ENCODE measurements at regions not wholly inside any gene's neighbourhood (a gene's known extent, or its start where the extent isn't known, plus 50 kb on each side); places are given as distances from the start of the nearest gene placed in this dataset.
"Not testable (repeated sequence)": the region's sequence is repeated elsewhere in the genome, so short reads cannot be mapped to it uniquely, and the experiment has no call there.

DNA sequence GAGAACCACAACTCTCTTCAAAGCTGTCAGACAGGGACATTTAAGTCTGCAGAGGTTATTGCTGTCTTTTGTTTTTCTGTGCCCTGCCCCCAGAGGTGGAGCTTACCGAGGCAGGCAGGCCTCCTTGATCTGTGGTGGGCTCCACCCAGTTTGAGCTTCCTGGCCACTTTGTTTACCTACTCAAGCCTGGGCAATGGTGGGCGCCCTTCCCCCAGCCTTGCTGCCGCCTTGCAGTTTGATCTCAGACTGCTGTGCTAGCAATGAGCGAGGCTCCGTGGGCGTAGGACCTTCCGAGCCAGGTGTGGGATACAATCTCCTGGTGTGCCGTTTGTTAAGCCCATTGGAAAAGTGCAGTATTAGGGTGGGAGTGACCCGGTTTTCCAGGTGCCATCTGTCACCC lies 822.1 kb downstream of the KCNMA1 start:
- H3K36me3 ChIP-seq (ENCODE audit: control insufficient read depth in 4 of 4, insufficient read depth in 4 of 4, low read length in 3 of 4); CTCF ChIA-PET; H3K27ac ChIP-seq (ENCODE audit: insufficient read depth in 1 of 2, low read depth in 1 of 2, low read length in 2 of 2, poor library complexity in 1 of 2, severe bottlenecking in 2 of 2); POLR2A ChIA-PET; DNase-seq; H3K9me3 ChIP-seq (ENCODE audit: control extremely low read depth in 1 of 5, control insufficient read depth in 4 of 5, insufficient read depth in 2 of 5, low read depth in 1 of 5, low read length in 4 of 5); H3K4me1 ChIP-seq (ENCODE audit: control extremely low read depth in 1 of 4, control insufficient read depth in 4 of 4, insufficient read depth in 4 of 4, low read length in 3 of 4); H3K27me3 ChIP-seq (replicated peaks in 2 of 5; ENCODE audit: control insufficient read depth in 4 of 5, insufficient read depth in 5 of 5, low read length in 4 of 5); H3K4me3 ChIP-seq (ENCODE audit: control insufficient read depth in 1 of 7, extremely low read depth in 1 of 7, insufficient read depth in 4 of 7, low read depth in 2 of 7, low read length in 6 of 7): not testable (repeated sequence)
- WGBS (ENCODE audit: insufficient coverage): 99% methylated on average over 6 of the region's 9 CpGs

DNA sequence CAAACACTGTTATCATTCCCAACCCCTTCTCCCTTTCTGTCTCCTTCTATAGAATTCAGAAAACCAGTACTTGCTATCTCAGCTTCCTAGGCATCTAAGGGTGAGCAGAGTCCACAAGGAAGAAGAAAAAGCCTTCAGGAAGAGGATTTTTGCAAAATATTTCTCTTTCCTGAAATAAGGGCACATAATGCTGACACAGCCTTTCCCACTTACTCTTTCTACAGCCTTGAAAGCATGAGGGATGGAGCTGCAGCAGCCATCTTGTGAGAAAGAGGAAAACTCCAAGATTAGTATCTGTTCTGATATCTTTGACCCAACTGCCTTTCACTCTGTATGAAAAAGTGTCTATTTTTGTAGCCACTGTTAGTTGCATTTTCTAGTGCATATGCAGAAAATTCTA lies 826.2 kb downstream of the KCNMA1 start:
- no peak for DNase-seq
- H3K4me3 ChIP-seq (ENCODE audit: control insufficient read depth in 1 of 7, extremely low read depth in 1 of 7, insufficient read depth in 4 of 7, low read depth in 2 of 7, low read length in 6 of 7): no peak overlapping the region
- peaks cover 0 to 2% (median 0%) of the 10 kb centered on the region in 5 experiments for H3K9me3 ChIP-seq (ENCODE audit: control extremely low read depth in 1 of 5, control insufficient read depth in 4 of 5, insufficient read depth in 2 of 5, low read depth in 1 of 5, low read length in 4 of 5)
- H3K27ac ChIP-seq (ENCODE audit: insufficient read depth in 1 of 2, low read depth in 1 of 2, low read length in 2 of 2, poor library complexity in 1 of 2, severe bottlenecking in 2 of 2): no peak overlapping the region
- H3K36me3 ChIP-seq (ENCODE audit: control insufficient read depth in 4 of 4, insufficient read depth in 4 of 4, low read length in 3 of 4): no peaks in the 10 kb centered on the region
- H3K4me1 ChIP-seq (ENCODE audit: control extremely low read depth in 1 of 4, control insufficient read depth in 4 of 4, insufficient read depth in 4 of 4, low read length in 3 of 4): no peaks in the 10 kb centered on the region
- ChIA-PET POLR2A (no interaction called here), CTCF (no interaction called here)
- no peaks in the 10 kb centered on the region for H3K27me3 ChIP-seq (replicated peaks in 2 of 5; ENCODE audit: control insufficient read depth in 4 of 5, insufficient read depth in 5 of 5, low read length in 4 of 5)

DNA sequence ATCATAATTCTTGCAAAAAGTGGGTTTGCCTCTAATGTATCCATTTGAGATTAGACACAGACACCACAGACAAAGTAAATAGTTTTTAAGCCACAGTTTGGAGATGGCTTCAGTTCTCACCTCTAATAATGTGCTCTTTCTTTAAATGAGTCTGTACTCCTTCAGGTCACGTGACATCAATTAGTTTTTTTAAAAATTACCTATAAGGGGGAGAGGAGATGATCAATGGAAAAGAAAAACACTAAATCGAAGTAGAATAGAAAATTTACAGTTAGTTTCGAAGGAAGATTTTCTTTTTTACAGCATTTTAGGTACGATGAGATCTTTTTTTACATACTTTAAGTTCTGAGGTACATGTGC lies 849.2 kb downstream of the KCNMA1 start:
- WGBS (ENCODE audit: insufficient coverage): 64% methylated on average over 2 of the region's 4 CpGs
- CTCF ChIA-PET: no interaction called here
- H3K4me1 ChIP-seq (ENCODE audit: control extremely low read depth in 1 of 4, control insufficient read depth in 4 of 4, insufficient read depth in 4 of 4, low read length in 3 of 4): no peaks in the 10 kb centered on the region
- no peak for DNase-seq
- peaks cover 0 to 3% (median 0%) of the 10 kb centered on the region in 5 experiments for H3K27me3 ChIP-seq (replicated peaks in 2 of 5; ENCODE audit: control insufficient read depth in 4 of 5, insufficient read depth in 5 of 5, low read length in 4 of 5)
- peaks cover 0 to 4% (median 0%) of the 10 kb centered on the region in 5 experiments for H3K9me3 ChIP-seq (ENCODE audit: control extremely low read depth in 1 of 5, control insufficient read depth in 4 of 5, insufficient read depth in 2 of 5, low read depth in 1 of 5, low read length in 4 of 5)
- no peak overlapping the region for H3K27ac ChIP-seq (ENCODE audit: insufficient read depth in 1 of 2, low read depth in 1 of 2, low read length in 2 of 2, poor library complexity in 1 of 2, severe bottlenecking in 2 of 2)
- POLR2A ChIA-PET: no interaction called here
- H3K36me3 ChIP-seq (ENCODE audit: control insufficient read depth in 4 of 4, insufficient read depth in 4 of 4, low read length in 3 of 4): no peaks in the 10 kb centered on the region
- H3K4me3 ChIP-seq (ENCODE audit: control insufficient read depth in 1 of 7, extremely low read depth in 1 of 7, insufficient read depth in 4 of 7, low read depth in 2 of 7, low read length in 6 of 7): no peak overlapping the region

DNA sequence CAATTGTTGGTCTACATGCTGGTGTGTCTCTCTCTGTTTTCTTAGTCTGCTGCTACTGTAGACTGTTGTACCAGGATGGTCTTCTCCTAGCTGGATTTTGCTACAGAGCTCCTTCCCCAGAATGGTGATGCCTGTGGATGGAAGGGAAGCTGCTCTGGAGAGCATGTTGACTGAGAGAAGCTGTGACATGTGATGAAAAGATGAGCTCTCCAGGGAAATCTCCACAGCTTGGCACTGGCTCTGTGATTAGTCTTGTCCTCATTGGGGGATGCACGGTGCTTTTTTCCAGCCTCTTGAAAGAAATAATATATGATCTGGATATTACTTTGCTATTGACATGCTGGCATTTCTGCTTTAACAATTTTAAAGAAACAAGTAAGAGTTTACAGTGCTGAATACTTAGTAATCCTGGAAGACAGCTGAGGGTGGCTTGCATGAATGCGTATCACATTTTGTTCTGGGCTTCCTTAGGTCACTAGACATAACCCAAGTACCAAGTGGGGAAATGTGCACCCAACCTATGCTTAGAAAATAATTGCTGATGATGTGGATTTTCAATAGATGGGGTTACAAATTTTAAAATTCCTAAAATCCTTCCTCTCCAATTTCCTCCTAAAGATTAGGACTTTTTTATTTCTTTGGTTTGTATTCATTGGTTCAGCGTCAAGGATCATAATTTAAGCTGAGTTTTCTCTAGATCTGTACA lies 849.7 kb downstream of the KCNMA1 start:
- no peak for DNase-seq
- H3K9me3 ChIP-seq (ENCODE audit: control extremely low read depth in 1 of 5, control insufficient read depth in 4 of 5, insufficient read depth in 2 of 5, low read depth in 1 of 5, low read length in 4 of 5): peaks cover 0 to 6% (median 0%) of the 10 kb centered on the region in 5 experiments
- ChIA-PET POLR2A (no interaction called here), CTCF (no interaction called here)
- H3K4me1 ChIP-seq (ENCODE audit: control extremely low read depth in 1 of 4, control insufficient read depth in 4 of 4, insufficient read depth in 4 of 4, low read length in 3 of 4): no peaks in the 10 kb centered on the region
- H3K27ac ChIP-seq (ENCODE audit: insufficient read depth in 1 of 2, low read depth in 1 of 2, low read length in 2 of 2, poor library complexity in 1 of 2, severe bottlenecking in 2 of 2): no peak overlapping the region
- no peak overlapping the region for H3K4me3 ChIP-seq (ENCODE audit: control insufficient read depth in 1 of 7, extremely low read depth in 1 of 7, insufficient read depth in 4 of 7, low read depth in 2 of 7, low read length in 6 of 7)
- no peaks in the 10 kb centered on the region for H3K36me3 ChIP-seq (ENCODE audit: control insufficient read depth in 4 of 4, insufficient read depth in 4 of 4, low read length in 3 of 4)
- WGBS (ENCODE audit: insufficient coverage): 100% methylated on average over 1 of the region's 3 CpGs
- H3K27me3 ChIP-seq (replicated peaks in 2 of 5; ENCODE audit: control insufficient read depth in 4 of 5, insufficient read depth in 5 of 5, low read length in 4 of 5): peaks cover 0 to 3% (median 0%) of the 10 kb centered on the region in 5 experiments

DNA sequence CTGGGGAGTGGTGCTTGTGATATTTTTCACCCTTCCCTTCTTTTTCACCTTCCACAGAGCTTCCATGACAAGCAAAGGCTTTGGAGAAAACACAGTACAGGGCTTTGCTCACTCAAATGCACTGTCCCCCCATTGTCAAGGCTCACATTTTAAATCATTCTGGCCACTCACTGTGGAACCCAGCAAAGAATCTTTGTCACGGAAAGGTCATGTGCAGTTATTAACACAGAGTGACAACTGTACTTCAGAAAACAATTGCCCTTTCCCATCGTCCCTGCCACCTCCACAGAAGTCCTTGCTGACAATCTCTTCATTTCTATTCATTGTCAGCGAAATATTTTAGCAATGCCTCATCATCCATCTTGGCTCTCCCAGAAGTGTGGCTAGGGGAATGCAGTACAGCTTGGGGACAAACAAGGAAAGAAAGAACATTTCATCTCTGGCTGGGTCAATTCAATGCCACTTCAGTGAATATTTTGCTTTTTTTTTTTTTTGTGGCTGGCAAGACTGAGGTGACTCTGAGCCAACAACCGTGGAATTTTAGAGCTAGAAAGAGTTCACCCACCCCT lies 851.0 kb downstream of the KCNMA1 start:
- Histone ChIP-seq H3K9me3 (ENCODE audit: control extremely low read depth in 1 of 5, control insufficient read depth in 4 of 5, insufficient read depth in 2 of 5, low read depth in 1 of 5, low read length in 4 of 5) (peaks cover 0 to 6% (median 0%) of the 10 kb centered on the region in 5 experiments), H3K4me1 (ENCODE audit: control extremely low read depth in 1 of 4, control insufficient read depth in 4 of 4, insufficient read depth in 4 of 4, low read length in 3 of 4) (no peaks in the 10 kb centered on the region), H3K4me3 (ENCODE audit: control insufficient read depth in 1 of 7, extremely low read depth in 1 of 7, insufficient read depth in 4 of 7, low read depth in 2 of 7, low read length in 6 of 7) (no peak overlapping the region), H3K27me3 (replicated peaks in 2 of 5; ENCODE audit: control insufficient read depth in 4 of 5, insufficient read depth in 5 of 5, low read length in 4 of 5) (no peaks in the 10 kb centered on the region), H3K27ac (ENCODE audit: insufficient read depth in 1 of 2, low read depth in 1 of 2, low read length in 2 of 2, poor library complexity in 1 of 2, severe bottlenecking in 2 of 2) (no peak overlapping the region), H3K36me3 (ENCODE audit: control insufficient read depth in 4 of 4, insufficient read depth in 4 of 4, low read length in 3 of 4) (no peaks in the 10 kb centered on the region)
- CTCF ChIA-PET: no interaction called here
- WGBS (ENCODE audit: insufficient coverage): 96% methylated on average over 4 of the region's 4 CpGs
- POLR2A ChIA-PET: no interaction called here
- no peak for DNase-seq

DNA sequence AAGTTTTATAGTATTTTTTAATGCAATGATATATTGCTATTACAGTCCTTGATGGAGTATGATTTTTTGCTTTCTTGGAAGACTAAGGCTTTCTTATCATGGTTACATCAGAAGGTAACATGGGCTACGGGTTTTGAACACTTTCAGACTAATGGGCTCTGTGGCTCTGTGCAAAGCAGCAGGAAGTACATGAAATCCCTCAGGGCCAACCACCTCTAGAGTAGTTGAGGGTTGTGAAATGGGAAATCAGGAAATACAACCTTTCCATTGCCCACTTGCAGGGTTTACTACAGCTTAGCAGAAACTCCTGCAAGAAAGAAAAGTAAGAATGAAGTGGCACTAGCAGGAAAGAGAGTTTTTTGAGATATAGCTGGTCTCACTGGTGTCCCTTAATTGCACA lies 853.5 kb downstream of the KCNMA1 start:
- Histone ChIP-seq H3K27me3 (replicated peaks in 2 of 5; ENCODE audit: control insufficient read depth in 4 of 5, insufficient read depth in 5 of 5, low read length in 4 of 5) (no peaks in the 10 kb centered on the region), H3K4me1 (ENCODE audit: control extremely low read depth in 1 of 4, control insufficient read depth in 4 of 4, insufficient read depth in 4 of 4, low read length in 3 of 4) (no peaks in the 10 kb centered on the region), H3K4me3 (ENCODE audit: control insufficient read depth in 1 of 7, extremely low read depth in 1 of 7, insufficient read depth in 4 of 7, low read depth in 2 of 7, low read length in 6 of 7) (no peak overlapping the region), H3K27ac (ENCODE audit: insufficient read depth in 1 of 2, low read depth in 1 of 2, low read length in 2 of 2, poor library complexity in 1 of 2, severe bottlenecking in 2 of 2) (no peak overlapping the region), H3K36me3 (ENCODE audit: control insufficient read depth in 4 of 4, insufficient read depth in 4 of 4, low read length in 3 of 4) (no peaks in the 10 kb centered on the region), H3K9me3 (ENCODE audit: control extremely low read depth in 1 of 5, control insufficient read depth in 4 of 5, insufficient read depth in 2 of 5, low read depth in 1 of 5, low read length in 4 of 5) (peaks cover 0 to 12% (median 0%) of the 10 kb centered on the region in 5 experiments)
- ChIA-PET CTCF (no interaction called here), POLR2A (no interaction called here)
- no peak for DNase-seq
- 29% methylated on average over 1 of the region's 1 CpG for WGBS (ENCODE audit: insufficient coverage)

DNA sequence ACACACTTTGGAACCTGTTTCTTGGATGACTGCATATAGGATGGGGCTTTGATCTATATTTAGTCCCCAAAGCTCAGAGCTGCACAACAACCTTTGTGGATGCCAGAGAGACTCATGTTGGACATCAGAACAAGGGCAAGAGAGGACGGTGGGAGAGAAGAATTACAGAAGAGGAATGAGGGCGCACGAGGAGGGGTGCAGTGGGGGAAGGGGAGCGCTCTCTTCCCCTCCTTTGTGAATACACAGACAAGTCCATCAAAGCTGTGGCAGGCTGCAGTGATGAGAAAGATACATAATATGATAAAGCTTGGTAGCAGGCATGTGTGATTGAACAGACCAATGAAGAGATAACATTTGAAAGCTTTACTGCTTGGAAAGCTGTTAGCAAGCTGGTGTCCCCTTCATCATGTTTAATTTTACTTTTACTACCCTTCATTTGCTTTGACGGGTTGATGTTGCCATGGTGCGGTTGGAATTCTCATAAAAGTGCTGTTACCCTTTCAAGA lies 857.8 kb downstream of the KCNMA1 start:
- Histone ChIP-seq H3K27ac (ENCODE audit: insufficient read depth in 1 of 2, low read depth in 1 of 2, low read length in 2 of 2, poor library complexity in 1 of 2, severe bottlenecking in 2 of 2) (no peak overlapping the region), H3K36me3 (ENCODE audit: control insufficient read depth in 4 of 4, insufficient read depth in 4 of 4, low read length in 3 of 4) (no peaks in the 10 kb centered on the region), H3K4me3 (ENCODE audit: control insufficient read depth in 1 of 7, extremely low read depth in 1 of 7, insufficient read depth in 4 of 7, low read depth in 2 of 7, low read length in 6 of 7) (no peak overlapping the region), H3K4me1 (ENCODE audit: control extremely low read depth in 1 of 4, control insufficient read depth in 4 of 4, insufficient read depth in 4 of 4, low read length in 3 of 4) (no peaks in the 10 kb centered on the region), H3K9me3 (ENCODE audit: control extremely low read depth in 1 of 5, control insufficient read depth in 4 of 5, insufficient read depth in 2 of 5, low read depth in 1 of 5, low read length in 4 of 5) (peaks cover 3 to 22% (median 5%) of the 10 kb centered on the region in 5 experiments), H3K27me3 (replicated peaks in 2 of 5; ENCODE audit: control insufficient read depth in 4 of 5, insufficient read depth in 5 of 5, low read length in 4 of 5) (no peaks in the 10 kb centered on the region)
- CTCF ChIA-PET: no interaction called here
- POLR2A ChIA-PET: no interaction called here
- DNase-seq: no peak
- 86% methylated on average over 3 of the region's 6 CpGs for WGBS (ENCODE audit: insufficient coverage)

Data from common myeloid progenitor, CD34-positive (primary cell).